ENCODE measurements at regions not wholly inside any gene's neighbourhood (a gene's known extent, or its start where the extent isn't known, plus 50 kb on each side); places are given as distances from the start of the nearest gene placed in this dataset.

- H3K27me3 ChIP-seq: no peaks in the 10 kb centered on the region
- H3K36me3 ChIP-seq: no peaks in the 10 kb centered on the region
- no peak overlapping the region for H3K4me3 ChIP-seq
- no peaks in the 10 kb centered on the region for H3K9me3 ChIP-seq
- no peak for DNase-seq (ENCODE audit: low spot score)
- TF ChIP-seq, protein P1, sequence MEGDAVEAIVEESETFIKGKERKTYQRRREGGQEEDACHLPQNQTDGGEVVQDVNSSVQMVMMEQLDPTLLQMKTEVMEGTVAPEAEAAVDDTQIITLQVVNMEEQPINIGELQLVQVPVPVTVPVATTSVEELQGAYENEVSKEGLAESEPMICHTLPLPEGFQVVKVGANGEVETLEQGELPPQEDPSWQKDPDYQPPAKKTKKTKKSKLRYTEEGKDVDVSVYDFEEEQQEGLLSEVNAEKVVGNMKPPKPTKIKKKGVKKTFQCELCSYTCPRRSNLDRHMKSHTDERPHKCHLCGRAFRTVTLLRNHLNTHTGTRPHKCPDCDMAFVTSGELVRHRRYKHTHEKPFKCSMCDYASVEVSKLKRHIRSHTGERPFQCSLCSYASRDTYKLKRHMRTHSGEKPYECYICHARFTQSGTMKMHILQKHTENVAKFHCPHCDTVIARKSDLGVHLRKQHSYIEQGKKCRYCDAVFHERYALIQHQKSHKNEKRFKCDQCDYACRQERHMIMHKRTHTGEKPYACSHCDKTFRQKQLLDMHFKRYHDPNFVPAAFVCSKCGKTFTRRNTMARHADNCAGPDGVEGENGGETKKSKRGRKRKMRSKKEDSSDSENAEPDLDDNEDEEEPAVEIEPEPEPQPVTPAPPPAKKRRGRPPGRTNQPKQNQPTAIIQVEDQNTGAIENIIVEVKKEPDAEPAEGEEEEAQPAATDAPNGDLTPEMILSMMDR (IDR thresholded peaks at IDR 0.05): no peak
- H3K27ac ChIP-seq: no peak overlapping the region
- no peaks in the 10 kb centered on the region for H3K4me1 ChIP-seq
Measured at GRCh38 chr9:92188969-92189781, 74.0 kb upstream of the SPTLC1 start.

DNA sequence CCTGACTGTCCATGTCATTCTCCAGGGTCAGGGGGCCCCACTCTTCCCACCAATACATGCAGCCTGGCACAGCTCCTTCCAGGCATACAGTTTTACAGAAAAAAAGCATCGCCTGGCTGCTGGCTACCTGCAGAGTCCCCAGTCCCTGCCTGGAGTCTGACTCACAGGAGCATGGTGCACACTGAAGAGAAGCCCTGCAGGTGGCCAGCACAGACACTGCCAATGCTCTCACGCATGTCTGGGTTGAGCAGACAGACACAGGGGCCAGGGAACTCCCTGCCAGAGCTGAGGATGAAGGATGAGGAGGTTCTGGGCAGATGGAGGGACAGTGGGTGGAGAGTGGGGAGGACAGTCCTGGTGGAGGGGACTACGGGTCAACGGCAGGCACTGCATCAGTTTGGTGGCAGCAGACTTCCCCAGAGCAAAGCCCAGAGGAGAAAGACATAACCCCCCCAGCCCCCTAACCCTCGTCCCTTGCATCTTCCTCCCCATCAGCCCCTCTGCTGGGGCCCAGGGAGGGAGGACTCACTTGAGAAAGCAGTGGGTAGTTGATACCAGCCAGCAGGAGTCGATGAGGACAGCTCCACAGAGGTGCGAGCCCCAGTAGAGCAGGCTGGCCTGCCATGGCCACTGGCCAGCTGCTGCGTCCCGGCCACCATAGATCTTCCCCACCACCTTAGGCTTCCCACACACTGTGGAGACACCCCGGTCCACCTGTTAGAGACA, 72.9 kb upstream of the SPTLC1 start:
- H3K9me3 ChIP-seq: no peaks in the 10 kb centered on the region
- TF ChIP-seq, protein P1 (IDR thresholded peaks at IDR 0.05): no peak
- H3K4me1 ChIP-seq: no peaks in the 10 kb centered on the region
- no peaks in the 10 kb centered on the region for H3K36me3 ChIP-seq
- H3K27ac ChIP-seq: no peak overlapping the region
- H3K27me3 ChIP-seq: no peaks in the 10 kb centered on the region
- no peak overlapping the region for H3K4me3 ChIP-seq
- no peak for DNase-seq (ENCODE audit: low spot score)

DNA sequence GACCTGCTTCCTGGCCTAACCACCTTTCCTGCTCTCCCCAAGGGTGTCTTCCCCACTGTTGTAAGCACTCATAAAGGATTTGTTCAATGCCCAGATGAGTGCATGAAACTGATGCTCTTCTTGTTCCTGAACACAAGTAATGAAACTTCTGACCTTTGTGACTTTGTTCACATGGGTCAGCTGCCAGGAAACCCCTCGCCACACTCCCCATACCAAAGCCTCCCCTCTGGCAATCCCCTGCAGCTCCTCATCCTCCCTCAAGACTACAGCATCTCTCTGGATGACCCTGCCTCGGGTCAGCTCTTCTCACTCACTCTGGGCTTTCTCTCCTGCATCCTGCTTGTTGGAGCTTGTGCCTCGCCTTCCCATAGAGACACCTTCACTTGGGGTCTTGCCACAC, 72.2 kb upstream of the SPTLC1 start:
- no peak overlapping the region for H3K4me3 ChIP-seq
- H3K36me3 ChIP-seq: no peaks in the 10 kb centered on the region
- H3K27me3 ChIP-seq: no peaks in the 10 kb centered on the region
- TF ChIP-seq, protein P1 (IDR thresholded peaks at IDR 0.05): no peak
- no peak overlapping the region for H3K27ac ChIP-seq
- H3K9me3 ChIP-seq: no peaks in the 10 kb centered on the region
- DNase-seq (ENCODE audit: low spot score): no peak
- no peaks in the 10 kb centered on the region for H3K4me1 ChIP-seq

DNA sequence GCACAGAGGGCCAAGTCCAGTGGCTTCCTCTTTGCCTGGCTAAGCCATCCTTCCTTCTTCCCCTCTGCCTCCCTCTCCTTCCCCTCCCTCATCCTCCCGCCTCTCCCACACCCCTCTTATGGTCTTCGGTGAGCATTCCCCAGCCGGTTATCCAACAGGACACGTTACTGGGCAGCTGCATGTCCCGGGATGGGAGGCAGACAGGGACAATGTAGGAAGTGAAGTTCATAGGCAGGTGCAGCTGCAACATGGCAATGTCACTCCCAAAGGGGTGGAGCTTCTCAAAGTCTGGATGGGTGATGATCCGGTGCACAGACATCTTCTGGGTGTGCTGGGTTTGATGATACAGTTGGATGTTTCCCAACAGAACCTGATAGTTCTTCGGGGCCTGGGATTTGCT, 71.4 kb upstream of the SPTLC1 start:
- Histone ChIP-seq H3K4me3 (no peak overlapping the region), H3K9me3 (no peaks in the 10 kb centered on the region), H3K4me1 (no peaks in the 10 kb centered on the region), H3K36me3 (no peaks in the 10 kb centered on the region), H3K27ac (no peak overlapping the region), H3K27me3 (no peaks in the 10 kb centered on the region)
- TF ChIP-seq, protein P1 (IDR thresholded peaks at IDR 0.05): no peak
- no peak for DNase-seq (ENCODE audit: low spot score)

- Histone ChIP-seq H3K36me3 (no peaks in the 10 kb centered on the region), H3K27me3 (no peaks in the 10 kb centered on the region), H3K27ac (no peak overlapping the region), H3K9me3 (no peaks in the 10 kb centered on the region), H3K4me1 (no peaks in the 10 kb centered on the region), H3K4me3 (no peak overlapping the region)
- TF ChIP-seq, protein P1 (IDR thresholded peaks at IDR 0.05): no peak
- no peak for DNase-seq (ENCODE audit: low spot score)
Measured at GRCh38 chr9:92185681-92186080, 70.5 kb upstream of the SPTLC1 start.

All from right atrium auricular region (tissue), 2 donors.